H1 (cell line): ENCODE measurements at regions not wholly inside any gene's neighbourhood (a gene's known extent, or its start where the extent isn't known, plus 50 kb on each side); places are given as distances from the start of the nearest gene placed in this dataset.

Source experiments
- CTCF ChIA-PET: fragments of 300-600 bp; sonication (Branson Sonifier 250); formaldehyde crosslinking; loops from one replicate; lab custom pipeline; 2021; ENCODE audit not compliant: partially characterized antibody; lab: Charles Lee
- POLR2A ChIA-PET: fragments of 300-600 bp; sonication (Branson Sonifier 250); formaldehyde crosslinking; loops from one replicate; lab custom pipeline; 2021; ENCODE audit warnings: inconsistent platforms; ENCODE audit not compliant: partially characterized antibody; lab: Charles Lee
- DNase-seq, 2 experiments: peaks; one replicate each; pipeline versions ENCODE4 v3.0.0 to v3.0.0-alpha.2; 2010 to 2022; ENCODE audit warnings: low spot score in 2 of 2, low read depth in 1 of 2, mixed read lengths in 1 of 2
- FAIRE-seq: peaks from 2 replicates; lab custom pipeline; 2011; peaks lifted over from hg19 to GRCh38; lab: Jason Lieb, UNC
- H2AFZ ChIP-seq: 2 replicates; pipeline ENCODE4 v1.8.1; 2012; ENCODE audit warnings: low read length, inconsistent platforms
- H2AK5ac ChIP-seq: 2 replicates; pipeline ENCODE4 v1.6.1; 2013; ENCODE audit warnings: low read depth, low read length
- H2BK120ac ChIP-seq: replicated peaks from 2 replicates; pipeline ENCODE3; 2013; ENCODE audit warnings: low read depth, low read length, inconsistent platforms
- H2BK12ac ChIP-seq: 2 replicates; pipeline ENCODE4 v1.6.1; 2013; ENCODE audit warnings: low read depth, low read length
- H2BK15ac ChIP-seq: 2 replicates; pipeline ENCODE4 v1.6.1; 2013; ENCODE audit warnings: low read length
- H2BK20ac ChIP-seq: 2 replicates; pipeline ENCODE4 v1.6.1; 2013; ENCODE audit warnings: low read length
- H2BK5ac ChIP-seq: 2 replicates; pipeline ENCODE4 v1.6.1; 2013; ENCODE audit warnings: low read depth, low read length
- H3K14ac ChIP-seq: 2 replicates; pipeline ENCODE4 v1.6.1; 2013; ENCODE audit warnings: inconsistent platforms; ENCODE audit not compliant: insufficient read length
- H3K18ac ChIP-seq: 2 replicates; pipeline ENCODE4 v1.6.1; 2013; ENCODE audit warnings: low read length; ENCODE audit errors: extremely low read depth
- H3K23ac ChIP-seq: 2 replicates; pipeline ENCODE4 v1.6.1; 2013; ENCODE audit warnings: inconsistent platforms; ENCODE audit not compliant: insufficient read length
- H3K23me2 ChIP-seq: 2 replicates; pipeline ENCODE4 v1.6.1; 2013; ENCODE audit warnings: low read depth, low read length
- H3K27ac ChIP-seq: 2 replicates; pipeline ENCODE4 v1.6.1; 2011; ENCODE audit warnings: low read depth, low read length, inconsistent platforms
- H3K27me3 ChIP-seq, 4 experiments: replicated peaks in 1 of 4; 1 replicate in 1 of 4; 2 replicates in 3 of 4; pipeline versions ENCODE4 v1.6.1 to v1.8.1; 2011 to 2013; ENCODE audit warnings: low read length in 3 of 4, mild to moderate bottlenecking in 3 of 4, inconsistent platforms in 2 of 4, mixed read lengths in 2 of 4, moderate library complexity in 1 of 4; ENCODE audit not compliant: control insufficient read depth in 3 of 4, insufficient read depth in 3 of 4; ENCODE audit errors: extremely low read depth in 1 of 4
- H3K36me3 ChIP-seq, 4 experiments: 2 replicates each; pipeline versions ENCODE4 v1.6.1 to v1.8.1; 2011 to 2013; ENCODE audit warnings: mild to moderate bottlenecking in 4 of 4, low read length in 3 of 4, moderate library complexity in 2 of 4, control low read depth in 1 of 4, inconsistent platforms in 1 of 4; ENCODE audit not compliant: insufficient read depth in 4 of 4, control insufficient read depth in 2 of 4
- H3K4ac ChIP-seq: replicated peaks from 2 replicates; pipeline ENCODE3; 2013; ENCODE audit warnings: low read length, low read depth, mixed read lengths, inconsistent platforms; ENCODE audit not compliant: insufficient read length
- H3K4me1 ChIP-seq, 4 experiments: replicated peaks in 1 of 4; 1 replicate in 1 of 4; 2 replicates in 3 of 4; pipeline versions ENCODE4 v1.6.1 to v1.8.1; 2011 to 2013; ENCODE audit warnings: low read length in 3 of 4, inconsistent platforms in 2 of 4, mixed read lengths in 1 of 4; ENCODE audit not compliant: insufficient read depth in 4 of 4, control insufficient read depth in 3 of 4
- H3K4me2 ChIP-seq, 2 experiments: 2 replicates each; pipeline versions ENCODE4 v1.6.1 to v1.8.1; 2011 to 2013; ENCODE audit warnings: low read depth in 2 of 2, low read length in 2 of 2, control low read depth in 1 of 2, inconsistent platforms in 1 of 2, mild to moderate bottlenecking in 1 of 2; ENCODE audit not compliant: insufficient read depth in 1 of 2
- H3K4me3 ChIP-seq, 4 experiments: fragments of 200-600, 300-600 bp in 1 of 4; sonication (generic), shearing (Covaris generic), sonication (Bioruptor Twin) in 1 of 4; 2 replicates each; pipeline versions ENCODE4 v1.5.1 to v1.8.1; 2011 to 2016; ENCODE audit warnings: low read length in 4 of 4, low read depth in 3 of 4, control low read depth in 2 of 4, inconsistent platforms in 2 of 4, mild to moderate bottlenecking in 2 of 4, mixed read lengths in 1 of 4, moderate library complexity in 1 of 4; ENCODE audit not compliant: insufficient read depth in 2 of 4; ENCODE audit errors: extremely low read depth in 1 of 4
- H3K56ac ChIP-seq: replicated peaks from 2 replicates; pipeline ENCODE3; 2013; ENCODE audit warnings: low read depth, mild to moderate bottlenecking, mixed read lengths, low read length, inconsistent platforms; ENCODE audit not compliant: insufficient read length
- H3K79me1 ChIP-seq: 2 replicates; pipeline ENCODE4 v1.6.1; 2013; ENCODE audit warnings: low read depth, low read length, control low read depth
- H3K79me2 ChIP-seq, 2 experiments: 2 replicates each; pipeline versions ENCODE4 v1.6.1 to v1.8.1; 2012 to 2013; ENCODE audit warnings: low read length in 2 of 2, mild to moderate bottlenecking in 2 of 2, inconsistent platforms in 1 of 2; ENCODE audit not compliant: insufficient read depth in 2 of 2, control insufficient read depth in 1 of 2
- H3K9ac ChIP-seq, 4 experiments: replicated peaks in 1 of 4; 1 replicate in 1 of 4; 2 replicates in 3 of 4; pipeline versions ENCODE4 v1.6.1 to v1.8.1; 2011 to 2013; ENCODE audit warnings: low read depth in 3 of 4, low read length in 3 of 4, control low read depth in 2 of 4, mild to moderate bottlenecking in 2 of 4, moderate library complexity in 2 of 4, inconsistent platforms in 1 of 4; ENCODE audit errors: extremely low read depth in 1 of 4
- H3K9me3 ChIP-seq, 2 experiments: 2 replicates each; pipeline versions ENCODE4 v1.6.1 to v1.8.1; 2012 to 2013; ENCODE audit warnings: mild to moderate bottlenecking in 2 of 2, moderate library complexity in 2 of 2, control low read depth in 1 of 2, inconsistent platforms in 1 of 2, low read depth in 1 of 2, low read length in 1 of 2, mixed read lengths in 1 of 2; ENCODE audit not compliant: insufficient read depth in 2 of 2
- H4K20me1 ChIP-seq, 2 experiments: replicated peaks in 1 of 2; 2 replicates each; pipeline versions ENCODE3 to v1.8.1; 2011 to 2013; ENCODE audit warnings: inconsistent platforms in 2 of 2, low read length in 2 of 2, mild to moderate bottlenecking in 1 of 2; ENCODE audit not compliant: insufficient read depth in 2 of 2, control insufficient read depth in 1 of 2
- H4K5ac ChIP-seq: 2 replicates; pipeline ENCODE4 v1.6.1; 2013; ENCODE audit warnings: low read length, low read depth, mixed read lengths, inconsistent platforms; ENCODE audit not compliant: insufficient read length
- H4K8ac ChIP-seq: 2 replicates; pipeline ENCODE4 v1.8.0; 2013; ENCODE audit warnings: mild to moderate bottlenecking, moderate library complexity, low read length, inconsistent platforms; ENCODE audit not compliant: insufficient read depth; ENCODE audit errors: extremely low read depth
- H4K91ac ChIP-seq: replicated peaks from 2 replicates; pipeline ENCODE3; 2013; ENCODE audit warnings: low read length, mixed read lengths, inconsistent platforms; ENCODE audit not compliant: insufficient read length
- CTBP2 ChIP-seq: IDR thresholded peaks from 2 replicates; pipeline ENCODE4 v1.7.0; 2011; ENCODE audit warnings: borderline replicate concordance, mild to moderate bottlenecking, moderate library complexity, mixed read lengths, low read length; ENCODE audit not compliant: insufficient read depth, insufficient read length
- EGR1 ChIP-seq: IDR thresholded peaks from 2 replicates; pipeline ENCODE4 v1.6.1; 2011; ENCODE audit warnings: low read depth, low read length, borderline replicate concordance
- GABPA ChIP-seq: IDR thresholded peaks from 2 replicates; pipeline ENCODE4 v1.6.1; 2011; ENCODE audit warnings: mild to moderate bottlenecking, low read length, moderate library complexity, borderline replicate concordance; ENCODE audit not compliant: insufficient read depth
- GTF2F1 ChIP-seq: IDR thresholded peaks from 2 replicates; pipeline ENCODE4 v1.6.1; 2012; ENCODE audit warnings: low read depth, low read length, improper control_type of control experiment, borderline replicate concordance
- JUND ChIP-seq: IDR thresholded peaks from 2 replicates; pipeline ENCODE4 v1.6.1; 2011; ENCODE audit warnings: mild to moderate bottlenecking, improper control_type of control experiment, low read length
- POLR2AphosphoS5 ChIP-seq: IDR thresholded peaks from 2 replicates; pipeline ENCODE4 v1.6.1; 2011; ENCODE audit warnings: low read depth, low read length
- RFX5 ChIP-seq: IDR thresholded peaks from 2 replicates; pipeline ENCODE4 v1.6.1; 2011; ENCODE audit warnings: low read depth, low read length, improper control_type of control experiment, borderline replicate concordance
- SP2 ChIP-seq: IDR thresholded peaks from 2 replicates; pipeline ENCODE4 v1.6.1; 2012; ENCODE audit warnings: mild to moderate bottlenecking, low read length, inconsistent platforms
- SUZ12 ChIP-seq: fragments of 200-600 bp; sonication (generic); IDR thresholded peaks from 2 replicates; pipeline ENCODE4 v1.6.1; 2012; ENCODE audit warnings: mild to moderate bottlenecking, inconsistent platforms, low read length, moderate library complexity, mixed read lengths
- TAF1 ChIP-seq: IDR thresholded peaks from 2 replicates; pipeline ENCODE4 v1.6.1; 2011; ENCODE audit warnings: mild to moderate bottlenecking, low read depth, low read length
- TCF12 ChIP-seq: IDR thresholded peaks from 2 replicates; pipeline ENCODE4 v1.6.1; 2011; ENCODE audit warnings: low read depth, mild to moderate bottlenecking, low read length
- ZNF274 ChIP-seq: IDR thresholded peaks from 2 replicates; pipeline ENCODE4 v1.7.0; 2012; ENCODE audit warnings: low read length, borderline replicate concordance; ENCODE audit errors: extremely low read depth
- WGBS, 2 experiments: shearing (Covaris generic) in 1 of 2; methylation state at CpG; one replicate each; pipeline versions ENCODE4 v1.1.6 to v1.1.7; 2013 to 2015; ENCODE audit warnings: low lambda C conversion rate in 2 of 2, mixed read lengths in 2 of 2, inconsistent platforms in 1 of 2, low coverage in 1 of 2, missing lambda C conversion rate in 1 of 2; ENCODE audit not compliant: insufficient replicate concordance in 2 of 2, insufficient coverage in 1 of 2, insufficient read length in 1 of 2; ENCODE audit errors: extremely low coverage in 1 of 2, missing lambda C conversion rate in 1 of 2; 5-methylcytosine and 5-hydroxymethylcytosine counted together
- TF ChIP-seq, protein P1 (sequence below): IDR thresholded peaks from 2 replicates; pipeline ENCODE4 v1.6.1; 2012; ENCODE audit warnings: inconsistent platforms
- TF ChIP-seq, protein P2 (sequence below): IDR thresholded peaks from 2 replicates; pipeline ENCODE4 v1.6.1; 2012; ENCODE audit warnings: low read length, inconsistent platforms

DNA sequence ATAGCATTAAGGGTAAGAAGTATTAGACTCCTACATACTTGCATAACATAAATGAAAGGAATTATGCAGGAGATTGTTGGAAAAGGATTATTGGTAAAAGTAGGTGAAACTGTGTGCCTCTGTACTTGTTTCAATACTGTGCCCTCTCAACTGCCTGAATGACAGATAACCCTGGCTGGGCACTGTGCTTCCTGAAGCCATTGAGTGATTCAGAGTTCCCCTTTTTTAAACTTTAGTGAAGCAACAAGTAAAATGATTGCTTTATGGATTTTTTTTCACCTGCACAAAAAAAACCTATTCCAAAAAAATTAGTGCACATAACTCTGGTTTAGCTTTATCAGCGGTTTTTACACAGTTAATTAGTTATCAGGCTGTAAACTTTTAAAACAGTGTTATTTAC, 204.8 kb downstream of the TRAM1L1 start:
- FAIRE-seq (no peak), DNase-seq (no peak)
- Histone ChIP-seq H3K56ac (no peak overlapping the region), H4K8ac (no peak overlapping the region), H3K36me3 (no peaks in the 10 kb centered on the region), H3K4ac (no peak overlapping the region), H2BK120ac (no peak overlapping the region), H3K23me2 (no peaks in the 10 kb centered on the region), H2BK12ac (no peak overlapping the region), H3K4me1 (no peaks in the 10 kb centered on the region), H2AFZ (no peak overlapping the region), H3K27me3 (no peaks in the 10 kb centered on the region), H3K14ac (no peak overlapping the region), H4K20me1 (no peaks in the 10 kb centered on the region), H2BK20ac (no peak overlapping the region), H3K23ac (no peak overlapping the region), H3K79me1 (no peaks in the 10 kb centered on the region), H3K27ac (no peak overlapping the region), H4K5ac (no peak overlapping the region), H4K91ac (no peak overlapping the region), H2BK15ac (no peak overlapping the region), H3K79me2 (no peaks in the 10 kb centered on the region), H3K4me3 (no peak overlapping the region), H3K9me3 (no peaks in the 10 kb centered on the region), H3K4me2 (no peak overlapping the region), H2BK5ac (no peak overlapping the region), H2AK5ac (no peak overlapping the region), H3K9ac (no peak overlapping the region), H3K18ac (no peak overlapping the region)
- POLR2A ChIA-PET, result no interaction called here
- TF ChIP-seq POLR2AphosphoS5 (no peak), ZNF274 (no peak), EGR1 (no peak), SUZ12 (no peak), GTF2F1 (no peak), TCF12 (no peak), JUND (no peak), RFX5 (no peak), SP2 (no peak), CTBP2 (no peak), GABPA (no peak), TAF1 (no peak)
- TF ChIP-seq, protein P1, sequence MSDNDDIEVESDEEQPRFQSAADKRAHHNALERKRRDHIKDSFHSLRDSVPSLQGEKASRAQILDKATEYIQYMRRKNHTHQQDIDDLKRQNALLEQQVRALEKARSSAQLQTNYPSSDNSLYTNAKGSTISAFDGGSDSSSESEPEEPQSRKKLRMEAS, result no peak
- TF ChIP-seq, protein P2, sequence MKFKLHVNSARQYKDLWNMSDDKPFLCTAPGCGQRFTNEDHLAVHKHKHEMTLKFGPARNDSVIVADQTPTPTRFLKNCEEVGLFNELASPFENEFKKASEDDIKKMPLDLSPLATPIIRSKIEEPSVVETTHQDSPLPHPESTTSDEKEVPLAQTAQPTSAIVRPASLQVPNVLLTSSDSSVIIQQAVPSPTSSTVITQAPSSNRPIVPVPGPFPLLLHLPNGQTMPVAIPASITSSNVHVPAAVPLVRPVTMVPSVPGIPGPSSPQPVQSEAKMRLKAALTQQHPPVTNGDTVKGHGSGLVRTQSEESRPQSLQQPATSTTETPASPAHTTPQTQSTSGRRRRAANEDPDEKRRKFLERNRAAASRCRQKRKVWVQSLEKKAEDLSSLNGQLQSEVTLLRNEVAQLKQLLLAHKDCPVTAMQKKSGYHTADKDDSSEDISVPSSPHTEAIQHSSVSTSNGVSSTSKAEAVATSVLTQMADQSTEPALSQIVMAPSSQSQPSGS, result no peak
- CTCF ChIA-PET, result no interaction called here
- WGBS, 2 experiments, result 95% methylated on average over 1 of the region's 1 CpG; no CpG with 5 or more reads in 1 of the 2 experiments
